GM12878 (cell line): ENCODE measurements at regions not wholly inside any gene's neighbourhood (a gene's known extent, or its start where the extent isn't known, plus 50 kb on each side); places are given as distances from the start of the nearest gene placed in this dataset.
A peak's percentile ranks its signal among the peaks of the same experiment; 100 is the strongest.

Source experiments
- ATAC-seq: fragments of 200-7000 bp; cut with Tn5 transposase; 3 replicates; pipeline ENCODE4 v1.9.1; 2020; ENCODE audit warnings: mild to moderate bottlenecking, moderate library complexity
- BruUV-seq: library from RNA; stranded (reverse); fragments of 400-500 nt; replicated peaks from 2 replicates; lab custom pipeline; 2021; lab: Mats Ljungman, UMichigan
- CTCF ChIA-PET: fragments of 300-600 bp; sonication (Branson Sonifier 250); formaldehyde crosslinking; extraction: SDS; loops from one replicate; lab custom pipeline; 2021; ENCODE audit warnings: inconsistent platforms; lab: Yijun Ruan, JAX
- POLR2A ChIA-PET: fragments of 350-600 bp; formaldehyde crosslinking; extraction: SDS; loops from one replicate; lab custom pipeline; 2021; ENCODE audit warnings: inconsistent platforms; lab: Charles Lee
- RAD21 ChIA-PET: fragments of 300-600 bp; sonication (Branson Sonifier 250); formaldehyde crosslinking; loops from one replicate; lab custom pipeline; 2023; ENCODE audit warnings: antibody characterized with exemption; ENCODE audit not compliant: unreplicated experiment; lab: Charles Lee
- SMC1A ChIA-PET: fragments of 300-600 bp; sonication (Branson Sonifier 250); formaldehyde crosslinking; loops from one replicate; lab custom pipeline; 2023; ENCODE audit not compliant: unreplicated experiment, uncharacterized antibody; lab: Charles Lee
- DNase-seq: peaks from one replicate; pipeline ENCODE4 v3.0.0-alpha.2; 2011; ENCODE audit warnings: low read depth, low spot score
- FAIRE-seq: peaks from 3 replicates; lab custom pipeline; 2011; peaks lifted over from hg19 to GRCh38; lab: Jason Lieb, UNC
- H2AFZ ChIP-seq: 2 replicates; pipeline ENCODE4 v1.6.0; 2011; ENCODE audit warnings: low read depth, low read length, control low read depth; ENCODE audit not compliant: control insufficient read depth
- H3K27ac ChIP-seq: 2 replicates; pipeline ENCODE4 v1.5.1; 2011; ENCODE audit warnings: control low read depth; ENCODE audit not compliant: control insufficient read depth, insufficient read depth
- H3K27me3 ChIP-seq, 2 experiments: replicated peaks in 1 of 2; 2 replicates each; pipeline versions ENCODE4 v1.6.0 to v1.6.1; 2011; ENCODE audit warnings: low read length in 1 of 2; ENCODE audit not compliant: control insufficient read depth in 2 of 2, insufficient read depth in 2 of 2
- H3K36me3 ChIP-seq, 2 experiments: 2 replicates each; pipeline ENCODE4 v1.5.1; 2011; ENCODE audit warnings: low read length in 1 of 2; ENCODE audit not compliant: control insufficient read depth in 2 of 2, insufficient read depth in 2 of 2
- H3K4me1 ChIP-seq: 2 replicates; pipeline ENCODE4 v1.6.1; 2011; ENCODE audit warnings: mild to moderate bottlenecking, low read length, moderate library complexity, mixed read lengths; ENCODE audit not compliant: control insufficient read depth, insufficient read depth
- H3K4me2 ChIP-seq: 2 replicates; pipeline ENCODE4 v1.6.0; 2011; ENCODE audit warnings: control low read depth; ENCODE audit not compliant: control insufficient read depth, insufficient read depth
- H3K4me3 ChIP-seq: fragments of 200-600 bp; sonication (generic); 2 replicates; pipeline ENCODE4 v1.5.1; 2016
- H3K79me2 ChIP-seq: 2 replicates; pipeline ENCODE4 v1.6.0; 2011; ENCODE audit warnings: low read length; ENCODE audit not compliant: control insufficient read depth, insufficient read depth
- H3K9ac ChIP-seq: 2 replicates; pipeline ENCODE4 v1.8.0; 2011; ENCODE audit warnings: low read length, control low read depth, mixed read lengths; ENCODE audit not compliant: control insufficient read depth, insufficient read depth
- H3K9me3 ChIP-seq: replicated peaks from 3 replicates; pipeline ENCODE4 v1.5.1; 2011; ENCODE audit warnings: mild to moderate bottlenecking, low read length; ENCODE audit not compliant: control insufficient read depth, insufficient read depth
- H4K20me1 ChIP-seq: 2 replicates; pipeline ENCODE4 v1.6.0; 2011; ENCODE audit not compliant: control insufficient read depth, insufficient read depth
- CBX3 ChIP-seq: fragments of 200-600 bp; sonication (generic); IDR thresholded peaks from 2 replicates; pipeline ENCODE4 v1.6.1; 2016; ENCODE audit warnings: low read depth, borderline replicate concordance
- CREB1 ChIP-seq: IDR thresholded peaks from 2 replicates; pipeline ENCODE4 v1.6.1; 2012; ENCODE audit warnings: low read depth, mild to moderate bottlenecking, inconsistent platforms
- ESRRA ChIP-seq: IDR thresholded peaks from 2 replicates; pipeline ENCODE4 v1.6.1; 2012; ENCODE audit warnings: mild to moderate bottlenecking, low read length, improper control_type of control experiment
- FOXK2 ChIP-seq: fragments of 450-650 bp; IDR thresholded peaks from 2 replicates; pipeline ENCODE4 v1.6.1; 2017; ENCODE audit warnings: mild to moderate bottlenecking, moderate library complexity
- JUNB ChIP-seq: IDR thresholded peaks from 2 replicates; pipeline ENCODE4 v1.6.1; 2016; ENCODE audit warnings: antibody characterized with exemption, mild to moderate bottlenecking
- RUNX3 ChIP-seq: IDR thresholded peaks from 2 replicates; pipeline ENCODE4 v1.6.1; 2012; ENCODE audit warnings: low read length, inconsistent platforms
- SIX5 ChIP-seq: IDR thresholded peaks from 2 replicates; pipeline ENCODE4 v1.6.1; 2011; ENCODE audit warnings: mild to moderate bottlenecking, low read depth, low read length, moderate library complexity; ENCODE audit not compliant: severe bottlenecking
- SREBF1 ChIP-seq: IDR thresholded peaks from 2 replicates; pipeline ENCODE4 v1.6.1; 2012; ENCODE audit warnings: mild to moderate bottlenecking, low read length
- STAT1 ChIP-seq: fragments of 450-650 bp; conservative IDR thresholded peaks from 2 replicates; pipeline ENCODE4 v1.6.1; 2014; ENCODE audit warnings: antibody characterized with exemption, mild to moderate bottlenecking
- YY1 ChIP-seq: IDR thresholded peaks from 2 replicates; pipeline ENCODE4 v1.6.1; 2011; ENCODE audit warnings: low read depth, mild to moderate bottlenecking, low read length
- ZBED1 ChIP-seq: IDR thresholded peaks from 2 replicates; pipeline ENCODE4 v1.6.1; 2016; ENCODE audit warnings: borderline replicate concordance
- ZSCAN29 ChIP-seq: fragments of 450-650 bp; IDR thresholded peaks from 2 replicates; pipeline ENCODE4 v1.6.1; 2017; ENCODE audit warnings: mild to moderate bottlenecking, moderate library complexity
- WGBS: methylation state at CpG from one replicate; pipeline ENCODE4 v1.1.6; 2016; ENCODE audit warnings: low lambda C conversion rate; ENCODE audit not compliant: insufficient replicate concordance, insufficient coverage; ENCODE audit errors: missing lambda C conversion rate; 5-methylcytosine and 5-hydroxymethylcytosine counted together
- in situ Hi-C: fragments of 300-500 bp; cut with MboI; formaldehyde crosslinking; loops from 9 replicates; pipeline ENCODE4 v1.14.3; 2018; ENCODE audit warnings: mixed read lengths
- intact Hi-C: fragments of 100-400 bp; cut with micrococcal nuclease; formaldehyde crosslinking; loops from one replicate; pipeline ENCODE4 v1.14.2; 2022; ENCODE audit not compliant: unreplicated experiment
- TF ChIP-seq, protein P1 (sequence below): fragments of 450-650 bp; IDR thresholded peaks from 2 replicates; pipeline ENCODE4 v1.6.1; 2017; ENCODE audit warnings: low read depth, mild to moderate bottlenecking, moderate library complexity
- TF ChIP-seq, protein P2 (sequence below): IDR thresholded peaks from 2 replicates; pipeline ENCODE4 v1.6.1; 2012; ENCODE audit warnings: mild to moderate bottlenecking, low read depth, low read length
- TF ChIP-seq, protein P3 (sequence below): fragments of 450-650 bp; IDR thresholded peaks from 2 replicates; pipeline ENCODE4 v1.6.1; 2017; ENCODE audit warnings: mild to moderate bottlenecking, low read depth, inconsistent platforms; ENCODE audit not compliant: poor library complexity, severe bottlenecking
- TF ChIP-seq, protein P4 (sequence below): IDR thresholded peaks from 2 replicates; pipeline ENCODE4 v1.6.1; 2012; ENCODE audit warnings: low read depth, low read length, improper control_type of control experiment

DNA sequence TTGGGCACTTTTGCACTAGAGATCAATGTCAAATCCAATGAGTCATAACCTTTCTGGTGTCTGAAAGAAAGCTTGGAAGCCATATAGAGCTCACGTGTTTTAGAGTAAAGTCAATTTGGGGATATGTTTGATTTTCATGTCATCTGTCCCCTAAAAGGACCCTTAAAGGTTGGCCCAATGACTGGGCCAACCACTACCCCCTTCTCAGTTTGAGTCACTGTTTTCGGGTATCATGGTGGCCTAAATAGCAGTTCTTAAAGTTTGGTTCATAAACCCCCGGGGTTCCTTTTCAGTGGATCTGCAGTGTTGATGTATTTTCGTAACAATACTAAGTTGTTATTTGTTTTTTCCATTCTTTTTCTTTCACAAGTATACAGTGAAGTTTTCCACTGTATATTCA, 327.6 kb downstream of the PRL start:
- ChIA-PET SMC1A (interaction anchor here (1.8 kb wide), 1 partner anchor 56 kb away, joined by 4 read pairs; no protein-coding TSS in a partner anchor), RAD21 (no interaction called here), POLR2A (no interaction called here), CTCF (no interaction called here)
- FAIRE-seq, result no peak
- H3K27ac ChIP-seq, result no peak overlapping the region
- no peaks in the 10 kb centered on the region for H3K79me2 ChIP-seq
- no peaks in the 10 kb centered on the region; a peak in 1 of 4 replicates for H3K27me3 ChIP-seq
- in situ Hi-C loops (no loop called here), intact Hi-C loops (no loop called here)
- no peak overlapping the region for H2AFZ ChIP-seq
- TF ChIP-seq FOXK2 (no peak), SREBF1 (no peak), RUNX3 (peak; percentile 59; the same call in 1 of the 2 replicates), SIX5 (no peak), CBX3 (no peak), YY1 (no peak), ZBED1 (no peak), CREB1 (no peak), JUNB (peak; percentile 69), STAT1 (no peak), ZSCAN29 (no peak), ESRRA (no peak)
- TF ChIP-seq, protein P1, sequence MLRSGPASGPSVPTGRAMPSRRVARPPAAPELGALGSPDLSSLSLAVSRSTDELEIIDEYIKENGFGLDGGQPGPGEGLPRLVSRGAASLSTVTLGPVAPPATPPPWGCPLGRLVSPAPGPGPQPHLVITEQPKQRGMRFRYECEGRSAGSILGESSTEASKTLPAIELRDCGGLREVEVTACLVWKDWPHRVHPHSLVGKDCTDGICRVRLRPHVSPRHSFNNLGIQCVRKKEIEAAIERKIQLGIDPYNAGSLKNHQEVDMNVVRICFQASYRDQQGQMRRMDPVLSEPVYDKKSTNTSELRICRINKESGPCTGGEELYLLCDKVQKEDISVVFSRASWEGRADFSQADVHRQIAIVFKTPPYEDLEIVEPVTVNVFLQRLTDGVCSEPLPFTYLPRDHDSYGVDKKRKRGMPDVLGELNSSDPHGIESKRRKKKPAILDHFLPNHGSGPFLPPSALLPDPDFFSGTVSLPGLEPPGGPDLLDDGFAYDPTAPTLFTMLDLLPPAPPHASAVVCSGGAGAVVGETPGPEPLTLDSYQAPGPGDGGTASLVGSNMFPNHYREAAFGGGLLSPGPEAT, result no peak
- TF ChIP-seq, protein P2, sequence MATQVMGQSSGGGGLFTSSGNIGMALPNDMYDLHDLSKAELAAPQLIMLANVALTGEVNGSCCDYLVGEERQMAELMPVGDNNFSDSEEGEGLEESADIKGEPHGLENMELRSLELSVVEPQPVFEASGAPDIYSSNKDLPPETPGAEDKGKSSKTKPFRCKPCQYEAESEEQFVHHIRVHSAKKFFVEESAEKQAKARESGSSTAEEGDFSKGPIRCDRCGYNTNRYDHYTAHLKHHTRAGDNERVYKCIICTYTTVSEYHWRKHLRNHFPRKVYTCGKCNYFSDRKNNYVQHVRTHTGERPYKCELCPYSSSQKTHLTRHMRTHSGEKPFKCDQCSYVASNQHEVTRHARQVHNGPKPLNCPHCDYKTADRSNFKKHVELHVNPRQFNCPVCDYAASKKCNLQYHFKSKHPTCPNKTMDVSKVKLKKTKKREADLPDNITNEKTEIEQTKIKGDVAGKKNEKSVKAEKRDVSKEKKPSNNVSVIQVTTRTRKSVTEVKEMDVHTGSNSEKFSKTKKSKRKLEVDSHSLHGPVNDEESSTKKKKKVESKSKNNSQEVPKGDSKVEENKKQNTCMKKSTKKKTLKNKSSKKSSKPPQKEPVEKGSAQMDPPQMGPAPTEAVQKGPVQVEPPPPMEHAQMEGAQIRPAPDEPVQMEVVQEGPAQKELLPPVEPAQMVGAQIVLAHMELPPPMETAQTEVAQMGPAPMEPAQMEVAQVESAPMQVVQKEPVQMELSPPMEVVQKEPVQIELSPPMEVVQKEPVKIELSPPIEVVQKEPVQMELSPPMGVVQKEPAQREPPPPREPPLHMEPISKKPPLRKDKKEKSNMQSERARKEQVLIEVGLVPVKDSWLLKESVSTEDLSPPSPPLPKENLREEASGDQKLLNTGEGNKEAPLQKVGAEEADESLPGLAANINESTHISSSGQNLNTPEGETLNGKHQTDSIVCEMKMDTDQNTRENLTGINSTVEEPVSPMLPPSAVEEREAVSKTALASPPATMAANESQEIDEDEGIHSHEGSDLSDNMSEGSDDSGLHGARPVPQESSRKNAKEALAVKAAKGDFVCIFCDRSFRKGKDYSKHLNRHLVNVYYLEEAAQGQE, result no peak
- TF ChIP-seq, protein P3, sequence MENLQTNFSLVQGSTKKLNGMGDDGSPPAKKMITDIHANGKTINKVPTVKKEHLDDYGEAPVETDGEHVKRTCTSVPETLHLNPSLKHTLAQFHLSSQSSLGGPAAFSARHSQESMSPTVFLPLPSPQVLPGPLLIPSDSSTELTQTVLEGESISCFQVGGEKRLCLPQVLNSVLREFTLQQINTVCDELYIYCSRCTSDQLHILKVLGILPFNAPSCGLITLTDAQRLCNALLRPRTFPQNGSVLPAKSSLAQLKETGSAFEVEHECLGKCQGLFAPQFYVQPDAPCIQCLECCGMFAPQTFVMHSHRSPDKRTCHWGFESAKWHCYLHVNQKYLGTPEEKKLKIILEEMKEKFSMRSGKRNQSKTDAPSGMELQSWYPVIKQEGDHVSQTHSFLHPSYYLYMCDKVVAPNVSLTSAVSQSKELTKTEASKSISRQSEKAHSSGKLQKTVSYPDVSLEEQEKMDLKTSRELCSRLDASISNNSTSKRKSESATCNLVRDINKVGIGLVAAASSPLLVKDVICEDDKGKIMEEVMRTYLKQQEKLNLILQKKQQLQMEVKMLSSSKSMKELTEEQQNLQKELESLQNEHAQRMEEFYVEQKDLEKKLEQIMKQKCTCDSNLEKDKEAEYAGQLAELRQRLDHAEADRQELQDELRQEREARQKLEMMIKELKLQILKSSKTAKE, result no peak
- TF ChIP-seq, protein P4, sequence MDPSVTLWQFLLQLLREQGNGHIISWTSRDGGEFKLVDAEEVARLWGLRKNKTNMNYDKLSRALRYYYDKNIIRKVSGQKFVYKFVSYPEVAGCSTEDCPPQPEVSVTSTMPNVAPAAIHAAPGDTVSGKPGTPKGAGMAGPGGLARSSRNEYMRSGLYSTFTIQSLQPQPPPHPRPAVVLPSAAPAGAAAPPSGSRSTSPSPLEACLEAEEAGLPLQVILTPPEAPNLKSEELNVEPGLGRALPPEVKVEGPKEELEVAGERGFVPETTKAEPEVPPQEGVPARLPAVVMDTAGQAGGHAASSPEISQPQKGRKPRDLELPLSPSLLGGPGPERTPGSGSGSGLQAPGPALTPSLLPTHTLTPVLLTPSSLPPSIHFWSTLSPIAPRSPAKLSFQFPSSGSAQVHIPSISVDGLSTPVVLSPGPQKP, result no peak
- no peak overlapping the region for H3K9ac ChIP-seq
- 34% methylated on average over 4 of the region's 4 CpGs for WGBS
- H3K4me1 ChIP-seq, result no peaks in the 10 kb centered on the region
- no peak for ATAC-seq
- no peaks in the 10 kb centered on the region for H3K36me3 ChIP-seq
- H3K9me3 ChIP-seq, result no peaks in the 10 kb centered on the region
- no peaks in the 10 kb centered on the region for H4K20me1 ChIP-seq
- H3K4me3 ChIP-seq, result no peak overlapping the region
- no peak overlapping the region for H3K4me2 ChIP-seq
- no TSS peak for BruUV-seq
- DNase-seq, result no peak
